Endothelial cell of umbilical vein (primary cell): ENCODE measurements at regions not wholly inside any gene's neighbourhood (a gene's known extent, or its start where the extent isn't known, plus 50 kb on each side); places are given as distances from the start of the nearest gene placed in this dataset.

ENCODE experiments used
- CTCF ChIP-seq, 2 donors: IDR thresholded peaks; 1 replicate in 1 of 2; 2 replicates in 1 of 2; pipeline ENCODE4 v1.5.1; 2011; ENCODE audit warnings: low read length in 2 of 2, mild to moderate bottlenecking in 2 of 2, moderate library complexity in 2 of 2, control low read depth in 1 of 2, inconsistent platforms in 1 of 2, low read depth in 1 of 2; ENCODE audit not compliant: insufficient read depth in 1 of 2; ENCODE audit errors: extremely low read depth in 1 of 2
- EZH2 ChIP-seq: IDR thresholded peaks from 2 replicates; pipeline ENCODE4 v1.6.1; 2012; ENCODE audit warnings: borderline replicate concordance, low read depth, mild to moderate bottlenecking, moderate library complexity, low read length, inconsistent platforms; ENCODE audit not compliant: severe bottlenecking
- JUN ChIP-seq: IDR thresholded peaks from 2 replicates; pipeline ENCODE4 v1.6.1; 2011; ENCODE audit warnings: borderline replicate concordance, low read depth; ENCODE audit not compliant: insufficient read length, insufficient read depth
- MAX ChIP-seq: IDR thresholded peaks from 2 replicates; pipeline ENCODE4 v1.6.1; 2011; ENCODE audit not compliant: insufficient read depth, insufficient read length
- POLR2A ChIP-seq: IDR thresholded peaks from 2 replicates; pipeline ENCODE4 v1.6.1; 2012; ENCODE audit warnings: low read depth, mild to moderate bottlenecking, control low read depth, low read length
- POLR2AphosphoS5 ChIP-seq: IDR thresholded peaks from 2 replicates; pipeline ENCODE4 v1.6.1; 2012; ENCODE audit warnings: low read depth, mild to moderate bottlenecking, control low read depth, low read length, moderate library complexity; ENCODE audit not compliant: insufficient read depth

GRCh38 chr1:99137554-99138206 is 126.6 kb upstream of the PLPPR4 start:
- TF ChIP-seq POLR2AphosphoS5: no peak
- TF ChIP-seq JUN: no peak
- TF ChIP-seq CTCF (IDR thresholded peaks at IDR 0.05; ENCODE audit: extremely low read depth in 1 of 2, insufficient read depth in 1 of 2, low read depth in 1 of 2, low read length in 2 of 2): no peak
- TF ChIP-seq MAX: no peak
- no peak for TF ChIP-seq POLR2A
- TF ChIP-seq EZH2: no peak
